Esophagus squamous epithelium (tissue), 5 donors: ENCODE measurements at regions not wholly inside any gene's neighbourhood (a gene's known extent, or its start where the extent isn't known, plus 50 kb on each side); places are given as distances from the start of the nearest gene placed in this dataset.
"Not testable (repeated sequence)": the region's sequence is repeated elsewhere in the genome, so short reads cannot be mapped to it uniquely, and the experiment has no call there.

ENCODE experiments used
- DNase-seq: peaks from one replicate; lab custom pipeline; 2025; lab: John Stamatoyannopoulos, UW
- H3K27ac ChIP-seq, 4 donors: fragments of 200-600 bp; sonication (generic); one replicate each; pipeline ENCODE4 v1.5.1; 2016 to 2019; ENCODE audit warnings: mild to moderate bottlenecking in 1 of 4
- H3K27me3 ChIP-seq, 4 donors: fragments of 200-600 bp; sonication (generic); 1 replicate in 3 of 4; 2 replicates in 1 of 4; pipeline versions ENCODE4 v1.5.1 to v1.6.0; 2017 to 2021; ENCODE audit warnings: antibody characterized with exemption in 1 of 4
- H3K36me3 ChIP-seq, 3 donors: fragments of 200-600 bp; sonication (generic); one replicate each; pipeline ENCODE4 v1.5.1; 2016 to 2019
- H3K4me1 ChIP-seq, 3 donors: fragments of 200-600 bp; sonication (generic); one replicate each; pipeline ENCODE4 v1.5.1; 2017 to 2019
- H3K4me3 ChIP-seq, 4 donors: fragments of 200-600 bp; sonication (generic); 1 replicate in 3 of 4; 2 replicates in 1 of 4; pipeline ENCODE4 v1.5.1; 2016 to 2019; ENCODE audit warnings: mild to moderate bottlenecking in 2 of 4, moderate library complexity in 1 of 4
- H3K9me3 ChIP-seq, 3 donors: fragments of 200-600 bp; sonication (generic); one replicate each; pipeline ENCODE4 v1.5.1; 2016 to 2019
- POLR2A ChIP-seq, 4 donors: fragments of 450-650 bp; IDR thresholded peaks; one replicate each; pipeline ENCODE4 v1.6.1; 2017; ENCODE audit warnings: antibody characterized with exemption in 4 of 4, mild to moderate bottlenecking in 4 of 4, moderate library complexity in 3 of 4
- WGBS, 2 donors: methylation state at CpG; one replicate each; pipeline ENCODE4 v1.1.5; 2018; 5-methylcytosine and 5-hydroxymethylcytosine counted together
- intact Hi-C: fragments of 100-400 bp; cut with DNase I; formaldehyde crosslinking; loops from one replicate; pipeline ENCODE4 v1.15.0; 2022
- TF ChIP-seq, protein P1 (sequence below), 6 experiments: fragments of 450-650 bp in 4 of 6; fragments of 200-600 bp in 2 of 6; sonication (generic) in 2 of 6; IDR thresholded peaks; one replicate each; pipeline ENCODE4 v1.5.1; 2016 to 2019; ENCODE audit warnings: antibody characterized with exemption in 6 of 6, mild to moderate bottlenecking in 4 of 6, moderate library complexity in 4 of 6
- donor health status: DM: yes; HTN: yes; CAD: no.

GRCh38 chr7:35869810-35870209, 69.0 kb downstream of the SEPTIN7 start:
- 83 to 89% methylated on average over 5 of the region's 5 CpGs for WGBS, 2 donors
- intact Hi-C loops, result no loop called here

DNA sequence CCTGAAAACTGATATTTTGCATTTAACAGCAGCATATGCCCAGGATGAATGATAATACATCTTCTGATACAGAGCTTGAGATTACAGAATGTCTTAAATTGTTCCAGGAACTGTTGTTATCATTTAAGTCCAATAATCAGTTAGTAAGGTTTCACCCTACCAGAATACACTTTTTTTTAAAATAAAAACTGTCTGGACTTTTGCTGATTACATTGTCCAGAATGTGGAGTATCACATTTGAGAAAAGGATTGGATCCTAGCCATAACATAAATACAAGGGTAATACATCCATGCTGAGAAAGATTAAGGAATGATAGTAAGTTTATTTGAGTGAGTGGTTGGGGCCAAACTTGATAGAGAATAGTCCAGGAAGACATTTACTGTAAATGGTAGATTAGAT, 71.0 kb downstream of the SEPTIN7 start:
- TF ChIP-seq, protein P1, sequence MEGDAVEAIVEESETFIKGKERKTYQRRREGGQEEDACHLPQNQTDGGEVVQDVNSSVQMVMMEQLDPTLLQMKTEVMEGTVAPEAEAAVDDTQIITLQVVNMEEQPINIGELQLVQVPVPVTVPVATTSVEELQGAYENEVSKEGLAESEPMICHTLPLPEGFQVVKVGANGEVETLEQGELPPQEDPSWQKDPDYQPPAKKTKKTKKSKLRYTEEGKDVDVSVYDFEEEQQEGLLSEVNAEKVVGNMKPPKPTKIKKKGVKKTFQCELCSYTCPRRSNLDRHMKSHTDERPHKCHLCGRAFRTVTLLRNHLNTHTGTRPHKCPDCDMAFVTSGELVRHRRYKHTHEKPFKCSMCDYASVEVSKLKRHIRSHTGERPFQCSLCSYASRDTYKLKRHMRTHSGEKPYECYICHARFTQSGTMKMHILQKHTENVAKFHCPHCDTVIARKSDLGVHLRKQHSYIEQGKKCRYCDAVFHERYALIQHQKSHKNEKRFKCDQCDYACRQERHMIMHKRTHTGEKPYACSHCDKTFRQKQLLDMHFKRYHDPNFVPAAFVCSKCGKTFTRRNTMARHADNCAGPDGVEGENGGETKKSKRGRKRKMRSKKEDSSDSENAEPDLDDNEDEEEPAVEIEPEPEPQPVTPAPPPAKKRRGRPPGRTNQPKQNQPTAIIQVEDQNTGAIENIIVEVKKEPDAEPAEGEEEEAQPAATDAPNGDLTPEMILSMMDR (IDR thresholded peaks at IDR 0.05), result no peak
- TF ChIP-seq POLR2A (IDR thresholded peaks at IDR 0.05), result no peak
- peaks cover 0 to 32% (median 0%) of the 10 kb centered on the region in 3 donors for H3K36me3 ChIP-seq
- intact Hi-C loops, result no loop called here
- no peak for DNase-seq
- no peak overlapping the region for H3K27ac ChIP-seq
- H3K4me3 ChIP-seq, result no peak overlapping the region
- no peaks in the 10 kb centered on the region for H3K27me3 ChIP-seq
- no peaks in the 10 kb centered on the region for H3K9me3 ChIP-seq
- peaks cover 0 to 10% (median 0%) of the 10 kb centered on the region in 3 donors for H3K4me1 ChIP-seq

More at GRCh38 chr7:35869810-35870209, 69.0 kb downstream of the SEPTIN7 start:
- Histone ChIP-seq H3K27me3 (no peaks in the 10 kb centered on the region), H3K4me1 (peaks cover 0 to 6% (median 0%) of the 10 kb centered on the region in 3 donors), H3K9me3 (no peaks in the 10 kb centered on the region), H3K36me3 (peaks cover 0 to 52% (median 0%) of the 10 kb centered on the region in 3 donors), H3K27ac (no peak overlapping the region), H3K4me3 (no peak overlapping the region)
- no peak for DNase-seq
- TF ChIP-seq POLR2A (IDR thresholded peaks at IDR 0.05), result no peak
- TF ChIP-seq, protein P1 (IDR thresholded peaks at IDR 0.05), result no peak

GRCh38 chr7:35874886-35875285, 74.0 kb downstream of the SEPTIN7 start:
- DNase-seq, result no peak
- intact Hi-C loops, result no loop called here
- TF ChIP-seq, protein P1 (IDR thresholded peaks at IDR 0.05), result no peak
- TF ChIP-seq POLR2A (IDR thresholded peaks at IDR 0.05), result no peak

GRCh38 chr7:35875292-35875691, 74.4 kb downstream of the SEPTIN7 start:
- peaks cover 0 to 10% (median 0%) of the 10 kb centered on the region in 3 donors for H3K4me1 ChIP-seq
- peaks cover 0 to 25% (median 0%) of the 10 kb centered on the region in 3 donors for H3K36me3 ChIP-seq
- DNase-seq, result no peak
- 46 to 59% methylated on average over 2 of the region's 2 CpGs for WGBS, 2 donors
- TF ChIP-seq, protein P1 (IDR thresholded peaks at IDR 0.05), result no peak
- no peak for TF ChIP-seq POLR2A (IDR thresholded peaks at IDR 0.05)
- intact Hi-C loops, result no loop called here
- no peak overlapping the region for H3K4me3 ChIP-seq
- H3K9me3 ChIP-seq, result no peaks in the 10 kb centered on the region
- no peak overlapping the region for H3K27ac ChIP-seq
- no peaks in the 10 kb centered on the region for H3K27me3 ChIP-seq

More at GRCh38 chr7:35874886-35875285, 74.0 kb downstream of the SEPTIN7 start:
- Histone ChIP-seq H3K4me3 (no peak overlapping the region), H3K27me3 (no peaks in the 10 kb centered on the region), H3K36me3 (peaks cover 0 to 25% (median 0%) of the 10 kb centered on the region in 3 donors), H3K4me1 (peaks cover 0 to 10% (median 0%) of the 10 kb centered on the region in 3 donors), H3K9me3 (no peaks in the 10 kb centered on the region), H3K27ac (no peak overlapping the region)
- WGBS, 2 donors, result 36 to 56% methylated on average over 1 of the region's 1 CpG

GRCh38 chr7:35878351-35878750, 77.5 kb downstream of the SEPTIN7 start:
- Histone ChIP-seq H3K9me3 (no peaks in the 10 kb centered on the region), H3K4me1 (peaks cover 0 to 4% (median 0%) of the 10 kb centered on the region in 3 donors), H3K27ac (no peak overlapping the region), H3K27me3 (no peaks in the 10 kb centered on the region), H3K4me3 (no peak overlapping the region), H3K36me3 (peaks cover 0 to 43% (median 0%) of the 10 kb centered on the region in 3 donors)
- 100% methylated on average over 1 of the region's 1 CpG for WGBS, 2 donors
- DNase-seq, result no peak
- intact Hi-C loops, result no loop called here
- no peak for TF ChIP-seq POLR2A (IDR thresholded peaks at IDR 0.05)
- TF ChIP-seq, protein P1 (IDR thresholded peaks at IDR 0.05), result no peak

DNA sequence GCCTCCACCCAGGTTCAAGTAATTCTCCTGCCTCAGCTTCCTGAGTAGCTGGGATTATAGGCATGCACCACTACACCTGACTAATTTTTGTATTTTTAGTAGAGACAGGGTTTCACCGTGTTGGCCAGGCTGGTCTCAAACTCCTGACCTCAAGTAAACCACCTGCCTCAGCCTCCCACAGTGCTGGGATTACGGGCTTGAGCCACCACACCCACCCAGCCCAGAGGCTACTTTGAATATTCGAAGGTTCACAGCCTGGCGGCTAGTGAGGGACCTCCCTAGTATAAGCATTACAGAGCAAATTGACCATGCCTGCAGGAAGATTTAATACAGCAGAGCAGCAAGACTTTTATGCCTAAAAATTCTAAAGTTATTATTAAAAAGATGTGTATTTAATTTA, 86.6 kb downstream of the SEPTIN7 start:
- H3K4me1 ChIP-seq, H3K9me3 ChIP-seq, intact Hi-C loops, H3K4me3 ChIP-seq, DNase-seq, H3K27me3 ChIP-seq, H3K27ac ChIP-seq: not testable (repeated sequence)
- 63 to 76% methylated on average over 3 to 4 of the region's 4 CpGs for WGBS, 2 donors
- H3K36me3 ChIP-seq, result peaks cover 0 to 82% (median 4%) of the 10 kb centered on the region in 3 donors
